ENCODE measurements at regions not wholly inside any gene's neighbourhood (a gene's known extent, or its start where the extent isn't known, plus 50 kb on each side); places are given as distances from the start of the nearest gene placed in this dataset.

DNA sequence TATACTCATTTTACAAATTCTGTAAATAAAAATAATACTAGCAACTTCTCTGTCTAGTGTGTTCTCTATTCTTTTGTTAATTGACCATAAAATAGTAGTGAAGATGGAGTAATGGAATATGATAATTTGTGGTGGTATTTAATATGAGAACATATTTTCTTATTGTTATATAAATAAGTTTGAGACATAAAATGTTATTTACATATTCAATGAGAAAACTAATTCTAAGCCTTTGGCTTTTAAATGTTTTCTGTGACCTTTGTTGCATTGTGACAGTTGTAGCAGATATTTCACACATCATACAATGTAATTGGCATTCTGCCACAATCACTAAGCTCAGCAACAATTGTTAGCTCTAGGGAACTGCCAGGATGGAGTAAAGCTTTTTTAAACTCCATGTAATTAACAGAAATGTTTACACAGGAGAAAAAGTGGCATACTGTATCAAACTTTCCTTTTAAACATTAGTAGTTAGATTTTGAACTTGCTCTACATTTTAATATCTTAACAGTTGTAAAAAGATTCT is 562.1 kb upstream of the PCDH9 start:
- Histone ChIP-seq H3K4me3 (replicated peaks; ENCODE audit: insufficient read depth, low read length) (no peak overlapping the region), H3K27ac (replicated peaks) (no peak overlapping the region), H3K27me3 (ENCODE audit: insufficient read depth, poor library complexity, severe bottlenecking) (no peaks in the 10 kb centered on the region)
- TF ChIP-seq GABPA (IDR thresholded peaks at IDR 0.05; ENCODE audit: low read depth) = no peak
- TF ChIP-seq, protein P1, sequence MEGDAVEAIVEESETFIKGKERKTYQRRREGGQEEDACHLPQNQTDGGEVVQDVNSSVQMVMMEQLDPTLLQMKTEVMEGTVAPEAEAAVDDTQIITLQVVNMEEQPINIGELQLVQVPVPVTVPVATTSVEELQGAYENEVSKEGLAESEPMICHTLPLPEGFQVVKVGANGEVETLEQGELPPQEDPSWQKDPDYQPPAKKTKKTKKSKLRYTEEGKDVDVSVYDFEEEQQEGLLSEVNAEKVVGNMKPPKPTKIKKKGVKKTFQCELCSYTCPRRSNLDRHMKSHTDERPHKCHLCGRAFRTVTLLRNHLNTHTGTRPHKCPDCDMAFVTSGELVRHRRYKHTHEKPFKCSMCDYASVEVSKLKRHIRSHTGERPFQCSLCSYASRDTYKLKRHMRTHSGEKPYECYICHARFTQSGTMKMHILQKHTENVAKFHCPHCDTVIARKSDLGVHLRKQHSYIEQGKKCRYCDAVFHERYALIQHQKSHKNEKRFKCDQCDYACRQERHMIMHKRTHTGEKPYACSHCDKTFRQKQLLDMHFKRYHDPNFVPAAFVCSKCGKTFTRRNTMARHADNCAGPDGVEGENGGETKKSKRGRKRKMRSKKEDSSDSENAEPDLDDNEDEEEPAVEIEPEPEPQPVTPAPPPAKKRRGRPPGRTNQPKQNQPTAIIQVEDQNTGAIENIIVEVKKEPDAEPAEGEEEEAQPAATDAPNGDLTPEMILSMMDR (IDR thresholded peaks at IDR 0.05; ENCODE audit: insufficient read depth, low read length) = no peak
- no peak for DNase-seq (ENCODE audit: low read depth in 1 of 2, low spot score in 1 of 2)

DNA sequence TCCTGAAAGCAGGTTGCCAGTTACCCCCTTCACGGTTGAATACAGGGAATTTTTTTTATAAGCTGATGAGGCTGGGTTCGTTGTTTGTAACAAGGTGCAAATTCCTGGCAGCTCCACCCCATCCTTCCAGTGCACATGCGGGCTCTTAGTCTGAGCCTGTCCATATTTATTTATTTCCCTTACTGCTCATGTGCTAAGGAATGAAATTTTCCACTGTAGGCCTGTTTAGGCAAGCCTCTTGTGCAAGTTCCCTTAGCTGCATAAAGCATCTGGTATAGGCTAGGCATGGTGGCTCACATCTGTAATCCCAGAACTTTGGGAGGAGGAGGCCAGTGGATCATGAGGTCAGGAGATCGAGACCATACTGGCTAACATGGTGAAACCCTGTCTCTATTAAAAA is 560.9 kb upstream of the PCDH9 start:
- Histone ChIP-seq H3K27me3 (ENCODE audit: insufficient read depth, poor library complexity, severe bottlenecking) (no peaks in the 10 kb centered on the region), H3K27ac (replicated peaks) (no peak overlapping the region), H3K4me3 (replicated peaks; ENCODE audit: insufficient read depth, low read length) (no peak overlapping the region)
- TF ChIP-seq, protein P1 (IDR thresholded peaks at IDR 0.05; ENCODE audit: insufficient read depth, low read length) = no peak
- TF ChIP-seq, protein P2, sequence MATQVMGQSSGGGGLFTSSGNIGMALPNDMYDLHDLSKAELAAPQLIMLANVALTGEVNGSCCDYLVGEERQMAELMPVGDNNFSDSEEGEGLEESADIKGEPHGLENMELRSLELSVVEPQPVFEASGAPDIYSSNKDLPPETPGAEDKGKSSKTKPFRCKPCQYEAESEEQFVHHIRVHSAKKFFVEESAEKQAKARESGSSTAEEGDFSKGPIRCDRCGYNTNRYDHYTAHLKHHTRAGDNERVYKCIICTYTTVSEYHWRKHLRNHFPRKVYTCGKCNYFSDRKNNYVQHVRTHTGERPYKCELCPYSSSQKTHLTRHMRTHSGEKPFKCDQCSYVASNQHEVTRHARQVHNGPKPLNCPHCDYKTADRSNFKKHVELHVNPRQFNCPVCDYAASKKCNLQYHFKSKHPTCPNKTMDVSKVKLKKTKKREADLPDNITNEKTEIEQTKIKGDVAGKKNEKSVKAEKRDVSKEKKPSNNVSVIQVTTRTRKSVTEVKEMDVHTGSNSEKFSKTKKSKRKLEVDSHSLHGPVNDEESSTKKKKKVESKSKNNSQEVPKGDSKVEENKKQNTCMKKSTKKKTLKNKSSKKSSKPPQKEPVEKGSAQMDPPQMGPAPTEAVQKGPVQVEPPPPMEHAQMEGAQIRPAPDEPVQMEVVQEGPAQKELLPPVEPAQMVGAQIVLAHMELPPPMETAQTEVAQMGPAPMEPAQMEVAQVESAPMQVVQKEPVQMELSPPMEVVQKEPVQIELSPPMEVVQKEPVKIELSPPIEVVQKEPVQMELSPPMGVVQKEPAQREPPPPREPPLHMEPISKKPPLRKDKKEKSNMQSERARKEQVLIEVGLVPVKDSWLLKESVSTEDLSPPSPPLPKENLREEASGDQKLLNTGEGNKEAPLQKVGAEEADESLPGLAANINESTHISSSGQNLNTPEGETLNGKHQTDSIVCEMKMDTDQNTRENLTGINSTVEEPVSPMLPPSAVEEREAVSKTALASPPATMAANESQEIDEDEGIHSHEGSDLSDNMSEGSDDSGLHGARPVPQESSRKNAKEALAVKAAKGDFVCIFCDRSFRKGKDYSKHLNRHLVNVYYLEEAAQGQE (IDR thresholded peaks at IDR 0.05; ENCODE audit: insufficient replicate concordance, low read depth) = no peak
- DNase-seq (ENCODE audit: low read depth in 1 of 2, low spot score in 1 of 2) = no peak

DNA sequence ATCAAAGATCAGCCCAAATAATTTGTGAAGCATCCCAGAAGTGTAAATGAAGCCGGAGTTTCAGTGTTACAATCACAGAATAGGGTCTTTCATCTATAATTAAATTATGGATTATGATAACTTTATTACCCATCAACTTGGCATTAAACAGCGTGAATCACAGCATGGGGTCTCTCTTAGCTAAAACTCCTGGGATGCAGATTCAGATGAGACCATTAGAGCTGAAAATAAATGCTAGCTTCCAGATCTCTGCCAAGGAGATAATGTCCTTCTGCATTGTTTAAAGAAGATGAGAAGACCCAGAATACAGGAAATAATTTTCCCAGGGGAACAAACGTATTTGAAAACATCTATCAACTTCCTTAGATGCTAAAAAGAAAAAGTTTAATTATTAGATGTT is 546.0 kb upstream of the PCDH9 start:
- H3K27me3 ChIP-seq (ENCODE audit: insufficient read depth, poor library complexity, severe bottlenecking) = no peaks in the 10 kb centered on the region
- TF ChIP-seq, protein P1 (IDR thresholded peaks at IDR 0.05; ENCODE audit: insufficient read depth, low read length) = no peak
- TF ChIP-seq GABPA (IDR thresholded peaks at IDR 0.05; ENCODE audit: low read depth) = no peak
- TF ChIP-seq SPI1 (IDR thresholded peaks at IDR 0.05; ENCODE audit: borderline replicate concordance, low read depth) = no peak
- TF ChIP-seq POLR2AphosphoS5 (IDR thresholded peaks at IDR 0.05; ENCODE audit: low read depth) = no peak
- TF ChIP-seq, protein P2 (IDR thresholded peaks at IDR 0.05; ENCODE audit: insufficient replicate concordance, low read depth) = no peak
- H3K4me3 ChIP-seq (replicated peaks; ENCODE audit: insufficient read depth, low read length) = no peak overlapping the region
- H3K27ac ChIP-seq (replicated peaks) = no peak overlapping the region
- DNase-seq (ENCODE audit: low read depth in 1 of 2, low spot score in 1 of 2) = no peak

DNA sequence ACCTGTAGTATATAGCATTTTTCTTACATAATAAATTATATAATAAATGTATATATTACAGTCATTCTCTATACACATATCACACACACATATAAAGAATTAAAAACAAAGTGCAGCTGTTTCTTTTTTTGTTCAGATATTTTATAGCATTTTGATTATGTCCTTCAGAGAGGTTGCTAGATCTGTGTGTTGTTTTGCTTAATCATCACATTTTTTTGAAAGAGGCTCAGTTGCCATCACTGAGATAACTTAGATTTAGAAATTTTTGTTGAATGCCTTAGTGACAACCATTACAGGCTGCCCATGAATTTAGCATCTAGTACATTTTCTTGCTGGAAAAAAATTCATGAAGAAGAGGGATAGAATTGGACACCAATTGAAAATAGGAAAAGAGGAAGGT is 545.2 kb upstream of the PCDH9 start:
- no peaks in the 10 kb centered on the region for H3K27me3 ChIP-seq (ENCODE audit: insufficient read depth, poor library complexity, severe bottlenecking)
- H3K4me3 ChIP-seq (replicated peaks; ENCODE audit: insufficient read depth, low read length) = no peak overlapping the region
- no peak for TF ChIP-seq GABPA (IDR thresholded peaks at IDR 0.05; ENCODE audit: low read depth)
- TF ChIP-seq SPI1 (IDR thresholded peaks at IDR 0.05; ENCODE audit: borderline replicate concordance, low read depth) = no peak
- TF ChIP-seq, protein P1 (IDR thresholded peaks at IDR 0.05; ENCODE audit: insufficient read depth, low read length) = no peak
- TF ChIP-seq, protein P2 (IDR thresholded peaks at IDR 0.05; ENCODE audit: insufficient replicate concordance, low read depth) = no peak
- TF ChIP-seq POLR2AphosphoS5 (IDR thresholded peaks at IDR 0.05; ENCODE audit: low read depth) = no peak
- no peak overlapping the region for H3K27ac ChIP-seq (replicated peaks)
- DNase-seq (ENCODE audit: low read depth in 1 of 2, low spot score in 1 of 2) = no peak

Data from HL-60 (cell line).